ENCODE measurements at regions not wholly inside any gene's neighbourhood (a gene's known extent, or its start where the extent isn't known, plus 50 kb on each side); places are given as distances from the start of the nearest gene placed in this dataset.
"Not testable (repeated sequence)": the region's sequence is repeated elsewhere in the genome, so short reads cannot be mapped to it uniquely, and the experiment has no call there.

DNA sequence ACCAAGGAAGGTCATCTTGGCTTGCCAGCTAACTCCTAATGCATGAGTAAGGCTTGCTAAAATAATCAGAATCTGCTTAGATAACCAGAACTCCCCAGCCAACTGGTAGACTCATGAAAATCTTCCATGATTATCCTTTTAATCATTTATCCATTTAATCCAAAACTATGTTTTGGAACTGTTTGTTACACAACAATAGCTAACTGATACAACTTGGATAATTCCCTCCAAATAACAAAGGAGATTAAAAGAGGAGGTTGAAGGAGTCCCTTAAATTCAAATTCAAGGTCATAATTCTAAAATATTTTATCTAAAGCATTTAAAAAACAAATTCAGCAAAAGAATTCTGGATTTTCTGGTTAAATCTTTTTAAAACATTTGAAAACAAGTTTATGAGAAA lies 222.1 kb downstream of the DEPDC1B start:
- H2BK120ac ChIP-seq (ENCODE audit: low read depth, low read length) = no peak overlapping the region
- no peaks in the 10 kb centered on the region for H3K79me1 ChIP-seq (replicated peaks; ENCODE audit: low read length, poor library complexity, severe bottlenecking)
- no peaks in the 10 kb centered on the region for H3K27me3 ChIP-seq (ENCODE audit: control insufficient read depth in 1 of 2, insufficient read depth in 1 of 2, low read length in 2 of 2)
- no peak overlapping the region for H3K14ac ChIP-seq (ENCODE audit: low read length in 2 of 2)
- no peak overlapping the region for H2BK5ac ChIP-seq (ENCODE audit: low read depth, low read length, poor library complexity, severe bottlenecking)
- peaks cover 6% of the 10 kb centered on the region for H3K9me3 ChIP-seq (ENCODE audit: control insufficient read depth, low read length)
- H3K36me3 ChIP-seq (ENCODE audit: control insufficient read depth in 1 of 2, insufficient read depth in 2 of 2, low read depth in 1 of 2, low read length in 2 of 2) = no peaks in the 10 kb centered on the region
- no peak overlapping the region for H3K4me2 ChIP-seq (ENCODE audit: low read length, poor library complexity, severe bottlenecking)
- no peak overlapping the region for H4K8ac ChIP-seq (ENCODE audit: low read length)
- H3K27ac ChIP-seq (ENCODE audit: low read length, poor library complexity, severe bottlenecking) = no peak overlapping the region
- H3K4me1 ChIP-seq (ENCODE audit: control insufficient read depth, insufficient read depth, low read depth, low read length) = no peaks in the 10 kb centered on the region
- no peak overlapping the region for H3K9ac ChIP-seq (ENCODE audit: low read length)
- no peak overlapping the region for H2AFZ ChIP-seq (ENCODE audit: low read depth, low read length)
- H3K4me3 ChIP-seq (ENCODE audit: insufficient read depth in 1 of 2, low read depth in 1 of 2, low read length in 2 of 2) = no peak overlapping the region
- H3K4ac ChIP-seq (ENCODE audit: low read depth in 1 of 2, low read length in 2 of 2) = no peak overlapping the region
- H3K18ac ChIP-seq (ENCODE audit: low read depth in 1 of 2, low read length in 2 of 2) = no peak overlapping the region
- no peak overlapping the region for H3K23ac ChIP-seq (ENCODE audit: low read length in 2 of 2)
- H2AK5ac ChIP-seq (ENCODE audit: low read length, severe bottlenecking) = no peak overlapping the region
- no peak for DNase-seq
- no peak overlapping the region for H2BK12ac ChIP-seq (ENCODE audit: low read length in 2 of 2)
- no peak overlapping the region for H4K91ac ChIP-seq (ENCODE audit: low read length)
- H2BK15ac ChIP-seq (ENCODE audit: low read depth, poor library complexity, severe bottlenecking) = no peak overlapping the region

DNA sequence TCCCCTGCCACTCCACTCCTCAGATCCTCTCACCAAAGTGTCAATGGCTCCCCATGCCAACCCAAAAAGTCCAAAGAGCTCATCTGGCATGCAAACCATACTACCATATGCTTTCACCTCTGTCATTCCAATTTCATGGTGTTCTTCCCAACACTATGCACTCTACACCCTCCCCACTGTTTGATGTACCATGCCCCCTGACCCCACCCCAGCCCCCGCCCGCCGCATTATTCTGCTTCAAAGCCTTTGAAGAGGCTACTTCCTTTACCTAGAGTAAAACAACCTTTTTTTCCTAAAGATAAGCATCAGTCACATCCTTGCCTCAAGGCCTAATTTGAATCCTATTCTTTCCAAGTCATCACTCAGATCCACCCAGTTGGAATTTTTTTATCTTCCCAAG lies 226.3 kb downstream of the DEPDC1B start:
- Histone ChIP-seq H2AK5ac (ENCODE audit: low read length, severe bottlenecking) (no peak overlapping the region), H2BK15ac (ENCODE audit: low read depth, poor library complexity, severe bottlenecking) (no peak overlapping the region), H2BK5ac (ENCODE audit: low read depth, low read length, poor library complexity, severe bottlenecking) (no peak overlapping the region), H3K4me1 (ENCODE audit: control insufficient read depth, insufficient read depth, low read depth, low read length) (no peaks in the 10 kb centered on the region), H3K27ac (ENCODE audit: low read length, poor library complexity, severe bottlenecking) (no peak overlapping the region), H3K14ac (ENCODE audit: low read length in 2 of 2) (no peak overlapping the region), H3K9me3 (ENCODE audit: control insufficient read depth, low read length) (peaks cover 12% of the 10 kb centered on the region), H2AFZ (ENCODE audit: low read depth, low read length) (no peak overlapping the region), H3K4me3 (ENCODE audit: insufficient read depth in 1 of 2, low read depth in 1 of 2, low read length in 2 of 2) (no peak overlapping the region), H3K4ac (ENCODE audit: low read depth in 1 of 2, low read length in 2 of 2) (no peak overlapping the region), H3K9ac (ENCODE audit: low read length) (no peak overlapping the region), H3K79me1 (replicated peaks; ENCODE audit: low read length, poor library complexity, severe bottlenecking) (no peaks in the 10 kb centered on the region), H3K27me3 (ENCODE audit: control insufficient read depth in 1 of 2, insufficient read depth in 1 of 2, low read length in 2 of 2) (no peaks in the 10 kb centered on the region), H4K8ac (ENCODE audit: low read length) (no peak overlapping the region), H3K18ac (ENCODE audit: low read depth in 1 of 2, low read length in 2 of 2) (no peak overlapping the region), H3K36me3 (ENCODE audit: control insufficient read depth in 1 of 2, insufficient read depth in 2 of 2, low read depth in 1 of 2, low read length in 2 of 2) (no peaks in the 10 kb centered on the region), H4K91ac (ENCODE audit: low read length) (no peak overlapping the region), H2BK12ac (ENCODE audit: low read length in 2 of 2) (no peak overlapping the region), H2BK120ac (ENCODE audit: low read depth, low read length) (no peak overlapping the region), H3K4me2 (ENCODE audit: low read length, poor library complexity, severe bottlenecking) (no peak overlapping the region), H3K23ac (ENCODE audit: low read length in 2 of 2) (no peak overlapping the region)
- whole genome bisulfite sequencing = 90% methylated on average over 3 of the region's 3 CpGs
- no peak for DNase-seq

DNA sequence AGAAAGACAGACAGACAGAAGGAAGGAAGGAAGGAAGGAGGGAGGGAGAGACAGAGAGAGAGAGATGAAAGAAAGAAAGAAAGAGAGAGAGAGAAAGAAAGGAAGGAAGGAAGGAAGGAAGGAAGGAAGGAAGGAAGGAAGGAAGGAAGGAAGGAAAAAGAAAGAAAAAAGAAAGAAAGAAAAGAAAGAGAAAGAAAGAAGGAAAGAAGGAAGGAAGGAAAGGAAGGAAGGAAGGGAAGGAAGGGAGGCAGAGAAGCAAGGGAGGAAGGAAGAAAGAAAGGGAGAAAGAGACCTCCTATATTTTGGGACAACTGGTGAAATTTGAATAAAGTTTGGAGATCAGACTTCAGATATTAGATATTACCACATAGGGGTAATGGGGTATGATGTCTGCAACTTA lies 226.9 kb downstream of the DEPDC1B start:
- not testable (repeated sequence) for H3K4me2 ChIP-seq (ENCODE audit: low read length, poor library complexity, severe bottlenecking); H4K8ac ChIP-seq (ENCODE audit: low read length); DNase-seq; H2AK5ac ChIP-seq (ENCODE audit: low read length, severe bottlenecking); H2BK12ac ChIP-seq (ENCODE audit: low read length in 2 of 2); H2AFZ ChIP-seq (ENCODE audit: low read depth, low read length); H2BK15ac ChIP-seq (ENCODE audit: low read depth, poor library complexity, severe bottlenecking); H3K14ac ChIP-seq (ENCODE audit: low read length in 2 of 2); H3K4ac ChIP-seq (ENCODE audit: low read depth in 1 of 2, low read length in 2 of 2); H3K27me3 ChIP-seq (ENCODE audit: control insufficient read depth in 1 of 2, insufficient read depth in 1 of 2, low read length in 2 of 2); H2BK5ac ChIP-seq (ENCODE audit: low read depth, low read length, poor library complexity, severe bottlenecking); H3K18ac ChIP-seq (ENCODE audit: low read depth in 1 of 2, low read length in 2 of 2); H3K4me3 ChIP-seq (ENCODE audit: insufficient read depth in 1 of 2, low read depth in 1 of 2, low read length in 2 of 2); H3K27ac ChIP-seq (ENCODE audit: low read length, poor library complexity, severe bottlenecking); H3K4me1 ChIP-seq (ENCODE audit: control insufficient read depth, insufficient read depth, low read depth, low read length); H4K91ac ChIP-seq (ENCODE audit: low read length); H3K23ac ChIP-seq (ENCODE audit: low read length in 2 of 2); H3K36me3 ChIP-seq (ENCODE audit: control insufficient read depth in 1 of 2, insufficient read depth in 2 of 2, low read depth in 1 of 2, low read length in 2 of 2); H3K9me3 ChIP-seq (ENCODE audit: control insufficient read depth, low read length); H3K79me1 ChIP-seq (replicated peaks; ENCODE audit: low read length, poor library complexity, severe bottlenecking); H2BK120ac ChIP-seq (ENCODE audit: low read depth, low read length); H3K9ac ChIP-seq (ENCODE audit: low read length)

DNA sequence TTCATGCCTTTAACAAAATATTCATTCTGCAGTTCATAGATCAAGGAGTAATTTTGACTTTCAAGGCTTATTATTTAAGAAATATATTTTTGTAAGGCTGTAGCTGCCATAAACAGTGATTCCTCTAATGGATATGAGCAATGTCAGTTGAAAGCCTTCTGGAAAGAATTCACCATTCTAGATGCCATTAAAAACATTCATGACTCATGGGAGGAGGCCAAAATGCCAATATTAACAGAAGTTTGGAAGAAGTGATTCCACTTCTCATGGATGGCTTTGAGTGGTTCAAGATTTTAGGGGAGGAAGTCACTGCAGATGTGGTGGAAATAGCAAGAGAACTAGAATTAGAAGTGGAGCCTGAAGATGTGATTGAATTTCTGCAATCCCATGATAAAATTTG lies 229.1 kb downstream of the DEPDC1B start:
- no peak overlapping the region for H3K4me2 ChIP-seq (ENCODE audit: low read length, poor library complexity, severe bottlenecking)
- no peak overlapping the region for H4K8ac ChIP-seq (ENCODE audit: low read length)
- H2BK120ac ChIP-seq (ENCODE audit: low read depth, low read length) = no peak overlapping the region
- no peak overlapping the region for H2AFZ ChIP-seq (ENCODE audit: low read depth, low read length)
- no peaks in the 10 kb centered on the region for H3K36me3 ChIP-seq (ENCODE audit: control insufficient read depth in 1 of 2, insufficient read depth in 2 of 2, low read depth in 1 of 2, low read length in 2 of 2)
- no peak overlapping the region for H2AK5ac ChIP-seq (ENCODE audit: low read length, severe bottlenecking)
- no peak overlapping the region for H3K4me3 ChIP-seq (ENCODE audit: insufficient read depth in 1 of 2, low read depth in 1 of 2, low read length in 2 of 2)
- no peaks in the 10 kb centered on the region for H3K4me1 ChIP-seq (ENCODE audit: control insufficient read depth, insufficient read depth, low read depth, low read length)
- no peaks in the 10 kb centered on the region for H3K27me3 ChIP-seq (ENCODE audit: control insufficient read depth in 1 of 2, insufficient read depth in 1 of 2, low read length in 2 of 2)
- H3K27ac ChIP-seq (ENCODE audit: low read length, poor library complexity, severe bottlenecking) = no peak overlapping the region
- no peak overlapping the region for H4K91ac ChIP-seq (ENCODE audit: low read length)
- no peak overlapping the region for H3K18ac ChIP-seq (ENCODE audit: low read depth in 1 of 2, low read length in 2 of 2)
- no peak overlapping the region for H2BK12ac ChIP-seq (ENCODE audit: low read length in 2 of 2)
- H3K23ac ChIP-seq (ENCODE audit: low read length in 2 of 2) = no peak overlapping the region
- no peak overlapping the region for H2BK5ac ChIP-seq (ENCODE audit: low read depth, low read length, poor library complexity, severe bottlenecking)
- no peak overlapping the region for H3K9ac ChIP-seq (ENCODE audit: low read length)
- H3K4ac ChIP-seq (ENCODE audit: low read depth in 1 of 2, low read length in 2 of 2) = no peak overlapping the region
- no peak overlapping the region for H2BK15ac ChIP-seq (ENCODE audit: low read depth, poor library complexity, severe bottlenecking)
- peaks cover 7% of the 10 kb centered on the region for H3K9me3 ChIP-seq (ENCODE audit: control insufficient read depth, low read length)
- no peak for DNase-seq
- no peaks in the 10 kb centered on the region for H3K79me1 ChIP-seq (replicated peaks; ENCODE audit: low read length, poor library complexity, severe bottlenecking)
- no peak overlapping the region for H3K14ac ChIP-seq (ENCODE audit: low read length in 2 of 2)
